Esophagus muscularis mucosa (tissue), 4 donors: ENCODE measurements at regions not wholly inside any gene's neighbourhood (a gene's known extent, or its start where the extent isn't known, plus 50 kb on each side); places are given as distances from the start of the nearest gene placed in this dataset.

ENCODE experiments used
- DNase-seq: peaks from one replicate; pipeline ENCODE4 v3.0.0-alpha.2; 2017; ENCODE audit errors: extremely low spot score
- H3K27ac ChIP-seq, 4 donors: fragments of 200-600 bp; sonication (generic); replicated peaks in 1 of 4; 1 replicate in 3 of 4; 2 replicates in 1 of 4; pipeline ENCODE4 v1.5.1; 2016 to 2019; ENCODE audit warnings: mild to moderate bottlenecking in 1 of 4
- H3K27me3 ChIP-seq, 4 donors: fragments of 200-600 bp; sonication (generic); one replicate each; pipeline versions ENCODE4 v1.5.1 to v1.6.0; 2016 to 2019
- H3K36me3 ChIP-seq, 4 donors: fragments of 200-600 bp; sonication (generic); one replicate each; pipeline ENCODE4 v1.5.1; 2016 to 2019
- H3K4me1 ChIP-seq, 4 donors: fragments of 200-600 bp; sonication (generic); one replicate each; pipeline ENCODE4 v1.5.1; 2016 to 2019
- H3K4me3 ChIP-seq, 4 donors: fragments of 200-600 bp; sonication (generic); 1 replicate in 2 of 4; 2 replicates in 2 of 4; pipeline ENCODE4 v1.5.1; 2016 to 2019; ENCODE audit warnings: mild to moderate bottlenecking in 4 of 4, moderate library complexity in 1 of 4
- H3K9me3 ChIP-seq, 4 donors: fragments of 200-600 bp; sonication (generic); 1 replicate in 3 of 4; 2 replicates in 1 of 4; pipeline ENCODE4 v1.5.1; 2016 to 2019
- CTCF ChIP-seq, 3 experiments: fragments of 200-600 bp in 2 of 3; fragments of 450-650 bp in 1 of 3; sonication (generic) in 2 of 3; IDR thresholded peaks; one replicate each; pipeline ENCODE4 v1.5.1; 2017 to 2019; ENCODE audit warnings: antibody characterized with exemption in 3 of 3, mild to moderate bottlenecking in 2 of 3, moderate library complexity in 1 of 3
- EP300 ChIP-seq: sonication (generic); formaldehyde crosslinking; IDR thresholded peaks from one replicate; pipeline ENCODE4 v1.6.1; 2017; ENCODE audit warnings: antibody characterized with exemption
- POLR2A ChIP-seq: fragments of 450-650 bp; IDR thresholded peaks from one replicate; pipeline ENCODE4 v1.6.1; 2017; ENCODE audit warnings: antibody characterized with exemption, moderate library complexity, mild to moderate bottlenecking, low read depth
- POLR2AphosphoS5 ChIP-seq, 2 donors: sonication (generic); formaldehyde crosslinking; IDR thresholded peaks; one replicate each; pipeline ENCODE4 v1.6.1; 2017; ENCODE audit warnings: antibody characterized with exemption in 2 of 2
- WGBS: methylation state at CpG from one replicate; pipeline ENCODE4 v1.1.5; 2018; 5-methylcytosine and 5-hydroxymethylcytosine counted together
- intact Hi-C: fragments of 100-400 bp; cut with DNase I; formaldehyde crosslinking; loops from one replicate; pipeline ENCODE4 v1.15.1; 2023

GRCh38 chr11:80525663-80526405 lies 1085.0 kb upstream of the TENM4 start:
- H3K4me3 ChIP-seq = no peak overlapping the region
- H3K9me3 ChIP-seq = no peaks in the 10 kb centered on the region
- no peak for DNase-seq
- no peaks in the 10 kb centered on the region for H3K36me3 ChIP-seq
- no peak overlapping the region for H3K27ac ChIP-seq
- WGBS = 81% methylated on average over 4 of the region's 4 CpGs
- TF ChIP-seq CTCF (IDR thresholded peaks at IDR 0.05) = no peak
- TF ChIP-seq POLR2A = no peak
- TF ChIP-seq EP300 = no peak
- no peak for TF ChIP-seq POLR2AphosphoS5 (IDR thresholded peaks at IDR 0.05)
- H3K4me1 ChIP-seq = no peaks in the 10 kb centered on the region
- intact Hi-C loops = no loop called here
- H3K27me3 ChIP-seq = no peaks in the 10 kb centered on the region

GRCh38 chr11:80524349-80524748 lies 1083.5 kb upstream of the TENM4 start:
- TF ChIP-seq EP300 (no peak), POLR2AphosphoS5 (IDR thresholded peaks at IDR 0.05) (no peak), POLR2A (no peak), CTCF (IDR thresholded peaks at IDR 0.05) (no peak)
- Histone ChIP-seq H3K9me3 (no peaks in the 10 kb centered on the region), H3K27me3 (no peaks in the 10 kb centered on the region), H3K4me1 (no peaks in the 10 kb centered on the region), H3K4me3 (no peak overlapping the region), H3K36me3 (no peaks in the 10 kb centered on the region), H3K27ac (no peak overlapping the region)
- intact Hi-C loops = no loop called here
- no peak for DNase-seq
- 72% methylated on average over 4 of the region's 4 CpGs for WGBS

GRCh38 chr11:80523057-80523456 lies 1082.2 kb upstream of the TENM4 start:
- Histone ChIP-seq H3K27ac (no peak overlapping the region), H3K4me1 (no peaks in the 10 kb centered on the region), H3K4me3 (no peak overlapping the region), H3K27me3 (no peaks in the 10 kb centered on the region), H3K36me3 (no peaks in the 10 kb centered on the region), H3K9me3 (peaks cover 0 to 8% (median 4%) of the 10 kb centered on the region in 4 donors)
- TF ChIP-seq POLR2AphosphoS5 (IDR thresholded peaks at IDR 0.05) = no peak
- no peak for TF ChIP-seq CTCF (IDR thresholded peaks at IDR 0.05)
- no peak for TF ChIP-seq POLR2A
- TF ChIP-seq EP300 = no peak
- no peak for DNase-seq
- intact Hi-C loops = no loop called here
- 83% methylated on average over 1 of the region's 1 CpG for WGBS

- Histone ChIP-seq H3K4me1 (no peaks in the 10 kb centered on the region), H3K27me3 (no peaks in the 10 kb centered on the region), H3K9me3 (peaks cover 0 to 12% (median 8%) of the 10 kb centered on the region in 4 donors), H3K4me3 (no peak overlapping the region), H3K36me3 (no peaks in the 10 kb centered on the region), H3K27ac (no peak overlapping the region)
- intact Hi-C loops = no loop called here
- TF ChIP-seq EP300 (no peak), POLR2A (no peak), CTCF (IDR thresholded peaks at IDR 0.05) (no peak), POLR2AphosphoS5 (IDR thresholded peaks at IDR 0.05) (no peak)
- WGBS = 73% methylated on average over 3 of the region's 3 CpGs
- DNase-seq = no peak
Observed at GRCh38 chr11:80521592-80521991, 1080.8 kb upstream of the TENM4 start.

GRCh38 chr11:80520507-80520887 lies 1079.7 kb upstream of the TENM4 start:
- TF ChIP-seq CTCF (IDR thresholded peaks at IDR 0.05) (no peak), POLR2AphosphoS5 (IDR thresholded peaks at IDR 0.05) (no peak), EP300 (no peak), POLR2A (no peak)
- H3K4me1 ChIP-seq = no peaks in the 10 kb centered on the region
- no peak overlapping the region for H3K27ac ChIP-seq
- intact Hi-C loops = no loop called here
- H3K4me3 ChIP-seq = no peak overlapping the region
- peaks cover 0 to 12% (median 8%) of the 10 kb centered on the region in 4 donors for H3K9me3 ChIP-seq
- H3K27me3 ChIP-seq = no peaks in the 10 kb centered on the region
- 33% methylated on average over 2 of the region's 2 CpGs for WGBS
- no peak for DNase-seq
- H3K36me3 ChIP-seq = no peaks in the 10 kb centered on the region
